ENCODE measurements at regions not wholly inside any gene's neighbourhood (a gene's known extent, or its start where the extent isn't known, plus 50 kb on each side); places are given as distances from the start of the nearest gene placed in this dataset.

- Histone ChIP-seq H3K4me3 (no peak overlapping the region), H3K27ac (no peak overlapping the region), H4K20me1 (ENCODE audit: insufficient read depth) (no peaks in the 10 kb centered on the region), H3K36me3 (ENCODE audit: low read depth) (no peaks in the 10 kb centered on the region), H3K9me2 (ENCODE audit: insufficient read depth) (no peaks in the 10 kb centered on the region), H3F3A (ENCODE audit: insufficient read depth) (no peaks in the 10 kb centered on the region), H3K4me2 (ENCODE audit: unreplicated experiment) (no peak overlapping the region), H3K79me2 (ENCODE audit: insufficient read depth) (no peaks in the 10 kb centered on the region), H2AFZ (no peak overlapping the region), H3K4me1 (ENCODE audit: insufficient read depth) (no peaks in the 10 kb centered on the region), H3K9me3 (ENCODE audit: low read depth) (no peaks in the 10 kb centered on the region), H3K9ac (no peak overlapping the region), H3K27me3 (replicated peaks; ENCODE audit: insufficient read depth) (peaks cover 11% of the 10 kb centered on the region; the same call in 1 of the 2 replicates)
- WGBS, 2 experiments (ENCODE audit: low coverage in 1 of 2, low lambda C conversion rate in 2 of 2, missing lambda C conversion rate in 2 of 2), result 66 to 69% methylated on average over 13 of the region's 13 CpGs
- no peak for DNase-seq
- TF ChIP-seq EZH2 (IDR thresholded peaks at IDR 0.05; ENCODE audit: insufficient read depth, poor library complexity, severe bottlenecking) (no peak), EZH2phosphoT487 (IDR thresholded peaks at IDR 0.05; ENCODE audit: insufficient read depth, low read depth) (no peak)
- in situ Hi-C loops (cut with MboI), result loop anchor here (25.0 kb wide), 1 partner anchor 429 kb away; no protein-coding TSS in a partner anchor
These were observed 142.6 kb upstream of the FHL2 start for GRCh38 chr2:105541189-105542050.

- 12 to 18% methylated on average over 2 of the region's 2 CpGs for WGBS, 2 experiments (ENCODE audit: low coverage in 1 of 2, low lambda C conversion rate in 2 of 2, missing lambda C conversion rate in 2 of 2)
- Histone ChIP-seq H3K4me2 (ENCODE audit: unreplicated experiment) (no peak overlapping the region), H3K4me1 (ENCODE audit: insufficient read depth) (no peaks in the 10 kb centered on the region), H3K9ac (no peak overlapping the region), H2AFZ (no peak overlapping the region), H3K79me2 (ENCODE audit: insufficient read depth) (no peaks in the 10 kb centered on the region), H3K27me3 (replicated peaks; ENCODE audit: insufficient read depth) (peaks cover 19% of the 10 kb centered on the region), H3K9me3 (ENCODE audit: low read depth) (no peaks in the 10 kb centered on the region), H3F3A (ENCODE audit: insufficient read depth) (no peaks in the 10 kb centered on the region), H3K9me2 (ENCODE audit: insufficient read depth) (no peaks in the 10 kb centered on the region), H4K20me1 (ENCODE audit: insufficient read depth) (no peaks in the 10 kb centered on the region), H3K36me3 (ENCODE audit: low read depth) (no peaks in the 10 kb centered on the region), H3K27ac (no peak overlapping the region), H3K4me3 (no peak overlapping the region)
- in situ Hi-C loops (cut with MboI), result loop anchor here (25.0 kb wide), 1 partner anchor 428 kb away; no protein-coding TSS in a partner anchor
- DNase-seq, result no peak
- TF ChIP-seq EZH2phosphoT487 (IDR thresholded peaks at IDR 0.05; ENCODE audit: insufficient read depth, low read depth), result no peak
- TF ChIP-seq EZH2 (IDR thresholded peaks at IDR 0.05; ENCODE audit: insufficient read depth, poor library complexity, severe bottlenecking), result no peak
These were observed 141.8 kb upstream of the FHL2 start for GRCh38 chr2:105540642-105541041.

- 79 to 80% methylated on average over 6 of the region's 6 CpGs for WGBS, 2 experiments (ENCODE audit: low coverage in 1 of 2, low lambda C conversion rate in 2 of 2, missing lambda C conversion rate in 2 of 2)
These were observed 140.5 kb upstream of the FHL2 start for GRCh38 chr2:105539331-105539730.

GRCh38 chr2:105538840-105539239 is 140.0 kb upstream of the FHL2 start:
- H3K4me3 ChIP-seq, result no peak overlapping the region
- H3K4me1 ChIP-seq (ENCODE audit: insufficient read depth), result no peaks in the 10 kb centered on the region
- H3K36me3 ChIP-seq (ENCODE audit: low read depth), result no peaks in the 10 kb centered on the region
- in situ Hi-C loops (cut with MboI), result loop anchor here (25.0 kb wide), 1 partner anchor 427 kb away; no protein-coding TSS in a partner anchor
- 66 to 77% methylated on average over 5 of the region's 5 CpGs for WGBS, 2 experiments (ENCODE audit: low coverage in 1 of 2, low lambda C conversion rate in 2 of 2, missing lambda C conversion rate in 2 of 2)
- no peak overlapping the region for H3K27ac ChIP-seq
- no peaks in the 10 kb centered on the region for H3K9me2 ChIP-seq (ENCODE audit: insufficient read depth)
- H3K9me3 ChIP-seq (ENCODE audit: low read depth), result no peaks in the 10 kb centered on the region
- no peak for TF ChIP-seq EZH2phosphoT487 (IDR thresholded peaks at IDR 0.05; ENCODE audit: insufficient read depth, low read depth)
- H4K20me1 ChIP-seq (ENCODE audit: insufficient read depth), result no peaks in the 10 kb centered on the region
- no peak overlapping the region for H3K4me2 ChIP-seq (ENCODE audit: unreplicated experiment)
- H2AFZ ChIP-seq, result no peak overlapping the region
- peaks cover 19% of the 10 kb centered on the region for H3K27me3 ChIP-seq (replicated peaks; ENCODE audit: insufficient read depth)
- H3K9ac ChIP-seq, result no peak overlapping the region
- H3K79me2 ChIP-seq (ENCODE audit: insufficient read depth), result no peaks in the 10 kb centered on the region
- no peak for DNase-seq
- no peaks in the 10 kb centered on the region for H3F3A ChIP-seq (ENCODE audit: insufficient read depth)

More at GRCh38 chr2:105539331-105539730, 140.5 kb upstream of the FHL2 start:
- no peak for DNase-seq
- H3K9ac ChIP-seq, result no peak overlapping the region
- H3K27me3 ChIP-seq (replicated peaks; ENCODE audit: insufficient read depth), result peaks cover 19% of the 10 kb centered on the region
- in situ Hi-C loops (cut with MboI), result loop anchor here (25.0 kb wide), 1 partner anchor 427 kb away; no protein-coding TSS in a partner anchor
- no peaks in the 10 kb centered on the region for H3K4me1 ChIP-seq (ENCODE audit: insufficient read depth)
- no peaks in the 10 kb centered on the region for H3K9me3 ChIP-seq (ENCODE audit: low read depth)
- no peak overlapping the region for H3K27ac ChIP-seq
- H3K79me2 ChIP-seq (ENCODE audit: insufficient read depth), result no peaks in the 10 kb centered on the region
- H4K20me1 ChIP-seq (ENCODE audit: insufficient read depth), result no peaks in the 10 kb centered on the region
- TF ChIP-seq EZH2 (IDR thresholded peaks at IDR 0.05; ENCODE audit: insufficient read depth, poor library complexity, severe bottlenecking) (no peak), EZH2phosphoT487 (IDR thresholded peaks at IDR 0.05; ENCODE audit: insufficient read depth, low read depth) (no peak)
- no peak overlapping the region for H2AFZ ChIP-seq
- no peak overlapping the region for H3K4me2 ChIP-seq (ENCODE audit: unreplicated experiment)
- H3F3A ChIP-seq (ENCODE audit: insufficient read depth), result no peaks in the 10 kb centered on the region
- no peaks in the 10 kb centered on the region for H3K36me3 ChIP-seq (ENCODE audit: low read depth)
- no peak overlapping the region for H3K4me3 ChIP-seq
- no peaks in the 10 kb centered on the region for H3K9me2 ChIP-seq (ENCODE audit: insufficient read depth)
